GM23338 (cell line): ENCODE measurements at regions not wholly inside any gene's neighbourhood (a gene's known extent, or its start where the extent isn't known, plus 50 kb on each side); places are given as distances from the start of the nearest gene placed in this dataset.

Experiments
- CREB1 ChIP-seq: fragments of 250-450 bp; sonication (Bioruptor Pico); IDR thresholded peaks from 2 replicates; pipeline ENCODE4 v1.5.0; 2020; ENCODE audit warnings: low read depth, mild to moderate bottlenecking, moderate library complexity
- CTCF ChIP-seq, 2 experiments: fragments of 200-600 bp in 1 of 2; sonication (generic) in 1 of 2; conservative IDR thresholded peaks; 2 replicates each; pipeline versions ENCODE4 v1.5.1 to v1.6.1; 2016 to 2017; ENCODE audit warnings: antibody characterized with exemption in 2 of 2, low read depth in 2 of 2, mild to moderate bottlenecking in 2 of 2, moderate library complexity in 1 of 2
- ETS1 ChIP-seq: IDR thresholded peaks from 2 replicates; pipeline ENCODE4 v1.6.1; 2016; ENCODE audit warnings: antibody characterized with exemption
- EZH2 ChIP-seq: fragments of 200-600 bp; sonication (generic); IDR thresholded peaks from one replicate; pipeline ENCODE4 v1.8.0; 2017; ENCODE audit warnings: antibody characterized with exemption, mild to moderate bottlenecking, low read depth; ENCODE audit not compliant: unreplicated experiment
- EZH2phosphoT487 ChIP-seq: fragments of 200-600 bp; sonication (generic); IDR thresholded peaks from one replicate; pipeline ENCODE4 v1.8.1; 2018; ENCODE audit warnings: antibody characterized with exemption; ENCODE audit not compliant: unreplicated experiment
- JUNB ChIP-seq: IDR thresholded peaks from one replicate; pipeline ENCODE4 v1.6.1; 2016; ENCODE audit warnings: antibody characterized with exemption; ENCODE audit not compliant: unreplicated experiment
- NANOG ChIP-seq: IDR thresholded peaks from 2 replicates; pipeline ENCODE4 v1.6.1; 2016; ENCODE audit warnings: antibody characterized with exemption, borderline replicate concordance
- POLR2AphosphoS5 ChIP-seq: IDR thresholded peaks from 2 replicates; pipeline ENCODE4 v1.6.1; 2016; ENCODE audit warnings: antibody characterized with exemption, low read depth
- REST ChIP-seq: IDR thresholded peaks from one replicate; pipeline ENCODE4 v1.6.1; 2018; ENCODE audit warnings: antibody characterized with exemption; ENCODE audit not compliant: unreplicated experiment
- ZNF114 ChIP-seq: fragments of 250-450 bp; sonication (Bioruptor Pico); IDR thresholded peaks from 2 replicates; pipeline ENCODE4 v1.5.0; 2020; ENCODE audit warnings: mild to moderate bottlenecking, moderate library complexity
- ZNF331 ChIP-seq: fragments of 250-450 bp; sonication (Bioruptor Pico); IDR thresholded peaks from 2 replicates; pipeline ENCODE4 v1.5.0; 2020; ENCODE audit warnings: low read depth, mild to moderate bottlenecking, moderate library complexity
- ZNF462 ChIP-seq: fragments of 250-450 bp; sonication (Bioruptor Pico); IDR thresholded peaks from 2 replicates; pipeline ENCODE4 v1.5.0; 2020; ENCODE audit warnings: mild to moderate bottlenecking, moderate library complexity

GRCh38 chr15:99480016-99480810, 85.6 kb upstream of the MEF2A start:
- TF ChIP-seq CTCF (conservative IDR thresholded peaks at IDR 0.05; ENCODE audit: low read depth in 2 of 2) (no peak), CREB1 (no peak), EZH2phosphoT487 (no peak), POLR2AphosphoS5 (no peak), REST (no peak), EZH2 (no peak), JUNB (no peak), ZNF462 (CRISPR knock-in tag) (no peak), ZNF114 (CRISPR knock-in tag) (no peak), ZNF331 (no peak), NANOG (no peak), ETS1 (no peak)
